ENCODE measurements at regions not wholly inside any gene's neighbourhood (a gene's known extent, or its start where the extent isn't known, plus 50 kb on each side); places are given as distances from the start of the nearest gene placed in this dataset.
"Not testable (repeated sequence)": the region's sequence is repeated elsewhere in the genome, so short reads cannot be mapped to it uniquely, and the experiment has no call there.

- DNase-seq (ENCODE audit: low read depth): no peak
These were observed 1923.8 kb upstream of the CELF4 start for GRCh38 chr18:39489431-39489830.

GRCh38 chr18:39487932-39488331 is 1922.3 kb upstream of the CELF4 start:
- no peak for DNase-seq (ENCODE audit: low read depth)

- DNase-seq (ENCODE audit: low read depth): no peak
These were observed 1920.7 kb upstream of the CELF4 start for GRCh38 chr18:39486268-39486667.

- no peak for DNase-seq (ENCODE audit: low read depth)
These were observed 1920.1 kb upstream of the CELF4 start for GRCh38 chr18:39485696-39486095.

GRCh38 chr18:39481281-39481680 is 1915.7 kb upstream of the CELF4 start:
- DNase-seq (ENCODE audit: low read depth): no peak

- no peak for DNase-seq (ENCODE audit: low read depth)
These were observed 1915.0 kb upstream of the CELF4 start for GRCh38 chr18:39480494-39481195.

- no peak for DNase-seq (ENCODE audit: low read depth)
These were observed 1898.4 kb upstream of the CELF4 start for GRCh38 chr18:39464006-39464405.

GRCh38 chr18:39462436-39462835 is 1896.8 kb upstream of the CELF4 start:
- DNase-seq (ENCODE audit: low read depth): peak; percentile 38

- no peak for DNase-seq (ENCODE audit: low read depth)
These were observed 1894.5 kb upstream of the CELF4 start for GRCh38 chr18:39460136-39460535.

GRCh38 chr18:39455285-39455684 is 1889.7 kb upstream of the CELF4 start:
- DNase-seq (ENCODE audit: low read depth): peak; percentile 55

GRCh38 chr18:39454866-39455265 is 1889.3 kb upstream of the CELF4 start:
- DNase-seq (ENCODE audit: low read depth): no peak

- peak; percentile 58 for DNase-seq (ENCODE audit: low read depth)
These were observed 1888.3 kb upstream of the CELF4 start for GRCh38 chr18:39453882-39454281.

- DNase-seq (ENCODE audit: low read depth): no peak
These were observed 1887.8 kb upstream of the CELF4 start for GRCh38 chr18:39453356-39453755.

- no peak for DNase-seq (ENCODE audit: low read depth)
These were observed 1885.4 kb upstream of the CELF4 start for GRCh38 chr18:39450958-39451357.

GRCh38 chr18:39449566-39449965 is 1884.0 kb upstream of the CELF4 start:
- no peak for DNase-seq (ENCODE audit: low read depth)

- DNase-seq (ENCODE audit: low read depth): peak; percentile 36
These were observed 1883.3 kb upstream of the CELF4 start for GRCh38 chr18:39448942-39449341.

- not testable (repeated sequence) for DNase-seq (ENCODE audit: low read depth)
These were observed 1879.4 kb upstream of the CELF4 start for GRCh38 chr18:39444957-39445356.

- no peak for DNase-seq (ENCODE audit: low read depth)
These were observed 1876.0 kb upstream of the CELF4 start for GRCh38 chr18:39441648-39442047.

GRCh38 chr18:39435996-39436395 is 1870.4 kb upstream of the CELF4 start:
- DNase-seq (ENCODE audit: low read depth): peak; percentile 19

- DNase-seq (ENCODE audit: low read depth): no peak
These were observed 1869.6 kb upstream of the CELF4 start for GRCh38 chr18:39435209-39435608.

- DNase-seq (ENCODE audit: low read depth): peak; percentile 63
These were observed 1868.8 kb upstream of the CELF4 start for GRCh38 chr18:39434223-39434920.

GRCh38 chr18:39425172-39425850 is 1859.7 kb upstream of the CELF4 start:
- DNase-seq (ENCODE audit: low read depth): no peak

GRCh38 chr18:39424261-39424660 is 1858.7 kb upstream of the CELF4 start:
- no peak for DNase-seq (ENCODE audit: low read depth)

Measured in LHCN-M2 (cell line).